ENCODE measurements at regions not wholly inside any gene's neighbourhood (a gene's known extent, or its start where the extent isn't known, plus 50 kb on each side); places are given as distances from the start of the nearest gene placed in this dataset.
"Not testable (repeated sequence)": the region's sequence is repeated elsewhere in the genome, so short reads cannot be mapped to it uniquely, and the experiment has no call there.

- ChIA-PET CTCF (no interaction called here), POLR2A (ENCODE audit: low non-redundant PET) (no interaction called here)
- H3K27ac ChIP-seq: no peak overlapping the region
- no peak for TF ChIP-seq CTCF (conservative IDR thresholded peaks at IDR 0.05; ENCODE audit: low read depth)
- no peak for DNase-seq (ENCODE audit: low spot score)
Measured at GRCh38 chr1:102262994-102263393, 266.3 kb upstream of the OLFM3 start.

DNA sequence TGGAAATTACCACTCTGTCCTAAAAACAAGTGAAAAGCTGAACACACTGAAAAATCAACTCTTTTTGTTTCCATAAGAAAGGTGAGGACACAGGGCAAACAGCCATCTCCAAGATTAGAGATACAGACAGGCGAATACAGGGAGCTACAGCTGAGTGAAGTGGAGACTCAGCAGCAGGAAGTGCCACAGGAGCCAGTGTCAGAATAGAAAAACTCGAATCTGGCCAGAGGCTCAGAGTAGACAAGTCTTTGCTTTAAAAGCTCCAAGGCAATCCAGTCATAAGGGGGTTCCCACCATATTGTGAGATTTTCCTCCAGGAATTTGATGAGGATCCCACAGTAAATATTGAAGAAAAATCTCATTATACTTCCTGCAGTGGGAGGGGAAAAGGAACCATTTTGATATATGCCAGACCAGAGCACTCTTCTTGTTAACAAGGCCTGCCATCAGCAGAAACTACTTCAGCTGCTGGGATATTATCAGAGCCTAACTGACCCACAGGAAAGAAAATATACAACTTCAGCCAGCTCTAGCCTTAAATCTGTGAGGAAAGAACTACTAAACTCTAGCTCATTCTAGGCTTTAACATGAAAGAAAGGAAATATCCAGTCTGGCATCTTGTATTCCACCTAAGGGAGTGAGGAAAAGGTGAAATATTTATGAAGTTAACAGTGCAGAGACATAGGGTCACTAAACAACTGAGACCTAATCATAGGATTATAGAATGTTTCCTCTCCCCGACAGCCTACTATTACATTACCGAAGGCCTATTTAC is 256.2 kb upstream of the OLFM3 start:
- no peak overlapping the region for H3K27ac ChIP-seq
- no peak for TF ChIP-seq CTCF (conservative IDR thresholded peaks at IDR 0.05; ENCODE audit: low read depth)
- ChIA-PET CTCF (interaction anchor here (0.7 kb wide), 1 partner anchor 735 kb away, joined by 3 read pairs; no protein-coding TSS in a partner anchor), POLR2A (ENCODE audit: low non-redundant PET) (no interaction called here)
- no peak for DNase-seq (ENCODE audit: low spot score)

GRCh38 chr1:102241431-102242338 is 245.0 kb upstream of the OLFM3 start:
- POLR2A ChIA-PET (ENCODE audit: low non-redundant PET): no interaction called here
- H3K27ac ChIP-seq: no peak overlapping the region
- CTCF ChIA-PET: no interaction called here
- TF ChIP-seq CTCF (conservative IDR thresholded peaks at IDR 0.05; ENCODE audit: low read depth): no peak
- no peak for DNase-seq (ENCODE audit: low spot score)

DNA sequence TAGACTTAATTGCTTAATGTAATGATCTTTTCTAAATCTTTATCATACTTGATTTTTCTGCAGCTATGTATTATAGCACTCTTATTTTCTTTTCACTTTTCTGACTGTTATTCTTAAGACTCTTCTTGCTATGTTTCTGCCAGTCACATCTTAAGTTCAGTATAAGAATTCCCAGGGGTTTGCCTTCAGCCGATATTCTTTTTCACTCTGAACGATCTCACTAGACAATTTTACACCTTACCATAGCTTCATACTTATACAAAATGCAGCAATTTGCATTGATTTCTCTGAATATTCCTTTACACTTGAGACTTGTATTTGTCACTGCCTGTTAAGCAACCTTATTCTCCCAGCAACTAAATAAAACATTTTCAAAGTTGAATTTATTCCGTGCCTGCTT is 242.5 kb upstream of the OLFM3 start:
- no peak overlapping the region for H3K27ac ChIP-seq
- CTCF ChIA-PET: no interaction called here
- no peak for DNase-seq (ENCODE audit: low spot score)
- POLR2A ChIA-PET (ENCODE audit: low non-redundant PET): no interaction called here
- no peak for TF ChIP-seq CTCF (conservative IDR thresholded peaks at IDR 0.05; ENCODE audit: low read depth)

GRCh38 chr1:102234753-102235359 is 238.1 kb upstream of the OLFM3 start:
- ChIA-PET CTCF (interaction anchor here (0.6 kb wide), 1 partner anchor 250 kb away, joined by 4 read pairs; no protein-coding TSS in a partner anchor), POLR2A (ENCODE audit: low non-redundant PET) (no interaction called here)
- TF ChIP-seq CTCF (conservative IDR thresholded peaks at IDR 0.05; ENCODE audit: low read depth): no peak
- no peak overlapping the region for H3K27ac ChIP-seq
- no peak for DNase-seq (ENCODE audit: low spot score)

- DNase-seq (ENCODE audit: low spot score): no peak
- H3K27ac ChIP-seq: no peak overlapping the region
- POLR2A ChIA-PET (ENCODE audit: low non-redundant PET): no interaction called here
- no peak for TF ChIP-seq CTCF (conservative IDR thresholded peaks at IDR 0.05; ENCODE audit: low read depth)
- CTCF ChIA-PET: interaction anchor here (0.6 to 0.7 kb wide), 2 partner anchors 14 to 61 kb away, joined by 3 read pairs; no protein-coding TSS in a partner anchor
Measured at GRCh38 chr1:102219463-102219862, 222.7 kb upstream of the OLFM3 start.

- H3K27ac ChIP-seq; POLR2A ChIA-PET (ENCODE audit: low non-redundant PET); DNase-seq (ENCODE audit: low spot score): not testable (repeated sequence)
- CTCF ChIA-PET: interaction anchor here (0.6 kb wide), 1 partner anchor 20 kb away, joined by 5 read pairs; no protein-coding TSS in a partner anchor
Measured at GRCh38 chr1:102210891-102211290, 214.2 kb upstream of the OLFM3 start.

Data from RWPE1 (cell line).